Skeletal muscle tissue (tissue), 3 donors: ENCODE measurements at regions not wholly inside any gene's neighbourhood (a gene's known extent, or its start where the extent isn't known, plus 50 kb on each side); places are given as distances from the start of the nearest gene placed in this dataset.

Source experiments
- H3K27ac ChIP-seq: one replicate; pipeline ENCODE4 v1.7.0; 2013; ENCODE audit warnings: mild to moderate bottlenecking, low read depth, low read length, inconsistent platforms
- H3K27me3 ChIP-seq, 3 donors: one replicate each; pipeline ENCODE4 v1.7.0; 2013; ENCODE audit warnings: low read length in 3 of 3; ENCODE audit not compliant: control insufficient read depth in 3 of 3, insufficient read depth in 3 of 3
- H3K36me3 ChIP-seq, 3 donors: one replicate each; pipeline ENCODE4 v1.7.0; 2013; ENCODE audit warnings: low read length in 3 of 3; ENCODE audit not compliant: control insufficient read depth in 3 of 3, insufficient read depth in 3 of 3
- H3K4me1 ChIP-seq, 3 donors: one replicate each; pipeline ENCODE4 v1.7.0; 2013; ENCODE audit warnings: low read length in 3 of 3, mild to moderate bottlenecking in 3 of 3; ENCODE audit not compliant: control insufficient read depth in 3 of 3, insufficient read depth in 3 of 3
- H3K4me3 ChIP-seq, 3 donors: one replicate each; pipeline ENCODE4 v1.7.0; 2013; ENCODE audit warnings: low read length in 3 of 3
- H3K9ac ChIP-seq, 3 donors: one replicate each; pipeline ENCODE4 v1.7.0; 2013; ENCODE audit warnings: low read length in 3 of 3, mild to moderate bottlenecking in 3 of 3, moderate library complexity in 2 of 3, low read depth in 1 of 3
- H3K9me3 ChIP-seq, 3 donors: one replicate each; pipeline ENCODE4 v1.7.0; 2013; ENCODE audit warnings: low read length in 3 of 3; ENCODE audit not compliant: control insufficient read depth in 3 of 3
- donor health status: Osteomylitis.

- Histone ChIP-seq H3K36me3 (no peaks in the 10 kb centered on the region), H3K27ac (no peak overlapping the region), H3K4me3 (no peak overlapping the region), H3K27me3 (peaks cover 0 to 27% (median 13%) of the 10 kb centered on the region in 3 donors), H3K4me1 (no peaks in the 10 kb centered on the region), H3K9me3 (peaks cover 4 to 19% (median 11%) of the 10 kb centered on the region in 3 donors), H3K9ac (no peak overlapping the region)
These were observed 265.9 kb downstream of the BMP7 start for GRCh38 chr20:57000441-57000968.

GRCh38 chr20:57001126-57001767 lies 265.2 kb downstream of the BMP7 start:
- peaks cover 0 to 31% (median 9%) of the 10 kb centered on the region in 3 donors for H3K27me3 ChIP-seq
- no peak overlapping the region for H3K4me3 ChIP-seq
- no peak overlapping the region for H3K27ac ChIP-seq
- peaks cover 4 to 19% (median 11%) of the 10 kb centered on the region in 3 donors for H3K9me3 ChIP-seq
- no peaks in the 10 kb centered on the region for H3K4me1 ChIP-seq
- H3K36me3 ChIP-seq = no peaks in the 10 kb centered on the region
- no peak overlapping the region for H3K9ac ChIP-seq

- Histone ChIP-seq H3K27ac (no peak overlapping the region), H3K4me1 (no peaks in the 10 kb centered on the region), H3K9ac (no peak overlapping the region), H3K27me3 (peaks cover 0 to 34% (median 9%) of the 10 kb centered on the region in 3 donors), H3K4me3 (no peak overlapping the region), H3K36me3 (no peaks in the 10 kb centered on the region), H3K9me3 (peaks cover 4 to 19% (median 11%) of the 10 kb centered on the region in 3 donors)
These were observed 264.3 kb downstream of the BMP7 start for GRCh38 chr20:57002066-57002570.

- Histone ChIP-seq H3K9ac (no peak overlapping the region), H3K4me1 (no peaks in the 10 kb centered on the region), H3K27ac (no peak overlapping the region), H3K9me3 (peaks cover 4 to 17% (median 11%) of the 10 kb centered on the region in 3 donors), H3K4me3 (no peak overlapping the region), H3K36me3 (no peaks in the 10 kb centered on the region), H3K27me3 (peaks cover 0 to 34% (median 9%) of the 10 kb centered on the region in 3 donors)
These were observed 263.4 kb downstream of the BMP7 start for GRCh38 chr20:57003012-57003411.

GRCh38 chr20:57004416-57004815 lies 262.0 kb downstream of the BMP7 start:
- no peak overlapping the region for H3K9ac ChIP-seq
- H3K27ac ChIP-seq = no peak overlapping the region
- peaks cover 0 to 34% (median 12%) of the 10 kb centered on the region in 3 donors for H3K27me3 ChIP-seq

GRCh38 chr20:57004951-57005933 lies 261.2 kb downstream of the BMP7 start:
- no peaks in the 10 kb centered on the region for H3K36me3 ChIP-seq
- no peak overlapping the region for H3K4me3 ChIP-seq
- H3K27me3 ChIP-seq = peaks cover 0 to 34% (median 18%) of the 10 kb centered on the region in 3 donors
- no peak overlapping the region for H3K9ac ChIP-seq
- H3K4me1 ChIP-seq = no peaks in the 10 kb centered on the region
- H3K27ac ChIP-seq = no peak overlapping the region
- H3K9me3 ChIP-seq = peaks cover 0 to 2% (median 0%) of the 10 kb centered on the region in 3 donors

More at GRCh38 chr20:57004416-57004815, 262.0 kb downstream of the BMP7 start:
- H3K36me3 ChIP-seq = no peaks in the 10 kb centered on the region
- no peak overlapping the region for H3K4me3 ChIP-seq
- no peaks in the 10 kb centered on the region for H3K4me1 ChIP-seq
- H3K9me3 ChIP-seq = peaks cover 0 to 3% (median 2%) of the 10 kb centered on the region in 3 donors

- H3K27me3 ChIP-seq = peaks cover 0 to 39% (median 21%) of the 10 kb centered on the region in 3 donors
- no peaks in the 10 kb centered on the region for H3K36me3 ChIP-seq
- H3K4me1 ChIP-seq = no peaks in the 10 kb centered on the region
- no peak overlapping the region for H3K9ac ChIP-seq
- H3K9me3 ChIP-seq = peaks cover 0 to 2% (median 0%) of the 10 kb centered on the region in 3 donors
- no peak overlapping the region for H3K27ac ChIP-seq
- no peak overlapping the region for H3K4me3 ChIP-seq
These were observed 259.9 kb downstream of the BMP7 start for GRCh38 chr20:57006411-57007170.

GRCh38 chr20:57007171-57007540 lies 259.3 kb downstream of the BMP7 start:
- no peaks in the 10 kb centered on the region for H3K36me3 ChIP-seq
- H3K27ac ChIP-seq = no peak overlapping the region
- no peak overlapping the region for H3K4me3 ChIP-seq
- peaks cover 0 to 39% (median 21%) of the 10 kb centered on the region in 3 donors for H3K27me3 ChIP-seq
- peaks cover 0 to 2% (median 0%) of the 10 kb centered on the region in 3 donors for H3K9me3 ChIP-seq
- no peaks in the 10 kb centered on the region for H3K4me1 ChIP-seq
- H3K9ac ChIP-seq = no peak overlapping the region

- peaks cover 0 to 33% (median 25%) of the 10 kb centered on the region in 3 donors for H3K27me3 ChIP-seq
- no peaks in the 10 kb centered on the region for H3K36me3 ChIP-seq
- H3K4me3 ChIP-seq = no peak overlapping the region
- no peak overlapping the region for H3K9ac ChIP-seq
- no peaks in the 10 kb centered on the region for H3K4me1 ChIP-seq
- H3K9me3 ChIP-seq = peaks cover 0 to 2% (median 0%) of the 10 kb centered on the region in 3 donors
- H3K27ac ChIP-seq = no peak overlapping the region
These were observed 258.2 kb downstream of the BMP7 start for GRCh38 chr20:57008217-57008616.
